ENCODE measurements at regions not wholly inside any gene's neighbourhood (a gene's known extent, or its start where the extent isn't known, plus 50 kb on each side); places are given as distances from the start of the nearest gene placed in this dataset.

DNA sequence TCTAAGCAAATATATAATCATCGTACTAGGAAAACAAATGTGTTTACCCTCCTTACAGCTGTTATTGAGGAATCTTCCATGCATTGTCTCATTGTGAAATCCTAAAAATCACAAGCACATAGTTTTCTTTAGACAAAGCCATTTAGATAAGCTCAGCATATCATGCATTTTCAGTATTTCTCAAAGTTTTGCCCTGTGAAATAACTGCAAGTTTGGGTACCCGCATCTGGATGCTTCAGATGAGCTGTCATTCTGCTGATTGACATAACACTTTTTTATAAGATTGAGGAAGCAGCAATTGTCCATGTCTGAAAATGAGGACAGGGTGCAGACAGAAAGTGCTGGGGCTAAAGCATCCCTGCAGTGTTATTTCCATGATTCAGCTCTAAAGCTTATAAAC, 96.2 kb downstream of the IYD start:
- TF ChIP-seq TAF1 (IDR thresholded peaks at IDR 0.05; ENCODE audit: low read depth): no peak
- no peak for TF ChIP-seq EP300 (IDR thresholded peaks at IDR 0.05; ENCODE audit: borderline replicate concordance)
- TF ChIP-seq, protein P1, sequence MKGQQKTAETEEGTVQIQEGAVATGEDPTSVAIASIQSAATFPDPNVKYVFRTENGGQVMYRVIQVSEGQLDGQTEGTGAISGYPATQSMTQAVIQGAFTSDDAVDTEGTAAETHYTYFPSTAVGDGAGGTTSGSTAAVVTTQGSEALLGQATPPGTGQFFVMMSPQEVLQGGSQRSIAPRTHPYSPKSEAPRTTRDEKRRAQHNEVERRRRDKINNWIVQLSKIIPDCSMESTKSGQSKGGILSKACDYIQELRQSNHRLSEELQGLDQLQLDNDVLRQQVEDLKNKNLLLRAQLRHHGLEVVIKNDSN (IDR thresholded peaks at IDR 0.05): no peak
- TF ChIP-seq, protein P2, sequence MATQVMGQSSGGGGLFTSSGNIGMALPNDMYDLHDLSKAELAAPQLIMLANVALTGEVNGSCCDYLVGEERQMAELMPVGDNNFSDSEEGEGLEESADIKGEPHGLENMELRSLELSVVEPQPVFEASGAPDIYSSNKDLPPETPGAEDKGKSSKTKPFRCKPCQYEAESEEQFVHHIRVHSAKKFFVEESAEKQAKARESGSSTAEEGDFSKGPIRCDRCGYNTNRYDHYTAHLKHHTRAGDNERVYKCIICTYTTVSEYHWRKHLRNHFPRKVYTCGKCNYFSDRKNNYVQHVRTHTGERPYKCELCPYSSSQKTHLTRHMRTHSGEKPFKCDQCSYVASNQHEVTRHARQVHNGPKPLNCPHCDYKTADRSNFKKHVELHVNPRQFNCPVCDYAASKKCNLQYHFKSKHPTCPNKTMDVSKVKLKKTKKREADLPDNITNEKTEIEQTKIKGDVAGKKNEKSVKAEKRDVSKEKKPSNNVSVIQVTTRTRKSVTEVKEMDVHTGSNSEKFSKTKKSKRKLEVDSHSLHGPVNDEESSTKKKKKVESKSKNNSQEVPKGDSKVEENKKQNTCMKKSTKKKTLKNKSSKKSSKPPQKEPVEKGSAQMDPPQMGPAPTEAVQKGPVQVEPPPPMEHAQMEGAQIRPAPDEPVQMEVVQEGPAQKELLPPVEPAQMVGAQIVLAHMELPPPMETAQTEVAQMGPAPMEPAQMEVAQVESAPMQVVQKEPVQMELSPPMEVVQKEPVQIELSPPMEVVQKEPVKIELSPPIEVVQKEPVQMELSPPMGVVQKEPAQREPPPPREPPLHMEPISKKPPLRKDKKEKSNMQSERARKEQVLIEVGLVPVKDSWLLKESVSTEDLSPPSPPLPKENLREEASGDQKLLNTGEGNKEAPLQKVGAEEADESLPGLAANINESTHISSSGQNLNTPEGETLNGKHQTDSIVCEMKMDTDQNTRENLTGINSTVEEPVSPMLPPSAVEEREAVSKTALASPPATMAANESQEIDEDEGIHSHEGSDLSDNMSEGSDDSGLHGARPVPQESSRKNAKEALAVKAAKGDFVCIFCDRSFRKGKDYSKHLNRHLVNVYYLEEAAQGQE (IDR thresholded peaks at IDR 0.05; ENCODE audit: low read depth): no peak
- TF ChIP-seq, protein P3, sequence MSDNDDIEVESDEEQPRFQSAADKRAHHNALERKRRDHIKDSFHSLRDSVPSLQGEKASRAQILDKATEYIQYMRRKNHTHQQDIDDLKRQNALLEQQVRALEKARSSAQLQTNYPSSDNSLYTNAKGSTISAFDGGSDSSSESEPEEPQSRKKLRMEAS (IDR thresholded peaks at IDR 0.05): no peak
- TF ChIP-seq YY1 (IDR thresholded peaks at IDR 0.05; ENCODE audit: low read depth): no peak
